ENCODE measurements at regions not wholly inside any gene's neighbourhood (a gene's known extent, or its start where the extent isn't known, plus 50 kb on each side); places are given as distances from the start of the nearest gene placed in this dataset.
"Not testable (repeated sequence)": the region's sequence is repeated elsewhere in the genome, so short reads cannot be mapped to it uniquely, and the experiment has no call there.

- DNase-seq (ENCODE audit: low read depth in 2 of 2), result no peak
Observed at GRCh38 chr4:28278676-28279075, 1418.0 kb downstream of the STIM2 start.

GRCh38 chr4:28279249-28279648, 1418.6 kb downstream of the STIM2 start:
- no peak for DNase-seq (ENCODE audit: low read depth in 2 of 2)

- DNase-seq (ENCODE audit: low read depth in 2 of 2), result not testable (repeated sequence)
Observed at GRCh38 chr4:28286266-28286665, 1425.6 kb downstream of the STIM2 start.

- no peak for DNase-seq (ENCODE audit: low read depth in 2 of 2)
Observed at GRCh38 chr4:28287831-28288233, 1427.2 kb downstream of the STIM2 start.

- no peak for DNase-seq (ENCODE audit: low read depth in 2 of 2)
Observed at GRCh38 chr4:28296239-28296638, 1435.6 kb downstream of the STIM2 start.

- no peak for DNase-seq (ENCODE audit: low read depth in 2 of 2)
Observed at GRCh38 chr4:28310926-28311325, 1450.3 kb downstream of the STIM2 start.

- not testable (repeated sequence) for DNase-seq (ENCODE audit: low read depth in 2 of 2)
Observed at GRCh38 chr4:28312497-28312896, 1451.9 kb downstream of the STIM2 start.

GRCh38 chr4:28313729-28314713, 1453.4 kb downstream of the STIM2 start:
- DNase-seq (ENCODE audit: low read depth in 2 of 2), result no peak

- DNase-seq (ENCODE audit: low read depth in 2 of 2), result no peak
Observed at GRCh38 chr4:28317221-28317620, 1456.6 kb downstream of the STIM2 start.

GRCh38 chr4:28334249-28334648, 1473.6 kb downstream of the STIM2 start:
- DNase-seq (ENCODE audit: low read depth in 2 of 2), result no peak

- no peak for DNase-seq (ENCODE audit: low read depth in 2 of 2)
Observed at GRCh38 chr4:28341784-28342183, 1481.1 kb downstream of the STIM2 start.

GRCh38 chr4:28350485-28350884, 1489.8 kb downstream of the STIM2 start:
- DNase-seq (ENCODE audit: low read depth in 2 of 2), result no peak

GRCh38 chr4:28351102-28351501, 1490.5 kb downstream of the STIM2 start:
- no peak for DNase-seq (ENCODE audit: low read depth in 2 of 2)

GRCh38 chr4:28351826-28352225, 1491.2 kb downstream of the STIM2 start:
- no peak for DNase-seq (ENCODE audit: low read depth in 2 of 2)

- no peak for DNase-seq (ENCODE audit: low read depth in 2 of 2)
Observed at GRCh38 chr4:28354880-28355656, 1494.4 kb downstream of the STIM2 start.

- no peak for DNase-seq (ENCODE audit: low read depth in 2 of 2)
Observed at GRCh38 chr4:28357990-28358389, 1497.3 kb downstream of the STIM2 start.

- no peak for DNase-seq (ENCODE audit: low read depth in 2 of 2)
Observed at GRCh38 chr4:28358606-28359005, 1498.0 kb downstream of the STIM2 start.

GRCh38 chr4:28360681-28361080, 1500.0 kb downstream of the STIM2 start:
- no peak for DNase-seq (ENCODE audit: low read depth in 2 of 2)

GRCh38 chr4:28362169-28362568, 1501.5 kb downstream of the STIM2 start:
- no peak for DNase-seq (ENCODE audit: low read depth in 2 of 2)

GRCh38 chr4:28369499-28369898, 1508.9 kb downstream of the STIM2 start:
- DNase-seq (ENCODE audit: low read depth in 2 of 2), result no peak

GRCh38 chr4:28373191-28373590, 1512.5 kb downstream of the STIM2 start:
- no peak for DNase-seq (ENCODE audit: low read depth in 2 of 2)

GRCh38 chr4:28373601-28374000, 1513.0 kb downstream of the STIM2 start:
- DNase-seq (ENCODE audit: low read depth in 2 of 2), result no peak
